LNCAP (cell line): ENCODE measurements at regions not wholly inside any gene's neighbourhood (a gene's known extent, or its start where the extent isn't known, plus 50 kb on each side); places are given as distances from the start of the nearest gene placed in this dataset.

Source experiments
- CTCF ChIP-seq: fragments of 450-650 bp; IDR thresholded peaks from 2 replicates; pipeline ENCODE4 v1.5.1; 2017; ENCODE audit warnings: mild to moderate bottlenecking

- TF ChIP-seq CTCF = no peak
Measured at GRCh38 chr6:153192943-153193885, 62.1 kb upstream of the RGS17 start.

- TF ChIP-seq CTCF = no peak
Measured at GRCh38 chr6:153183925-153184324, 52.8 kb upstream of the RGS17 start.
